Smooth muscle cell (in vitro differentiated cells): ENCODE measurements at regions not wholly inside any gene's neighbourhood (a gene's known extent, or its start where the extent isn't known, plus 50 kb on each side); places are given as distances from the start of the nearest gene placed in this dataset.

ENCODE experiments used
- DNase-seq: peaks from one replicate; lab custom pipeline; 2025; ENCODE audit not compliant: unreplicated experiment; lab: John Stamatoyannopoulos, UW
- H2AFZ ChIP-seq: fragments of 200-600 bp; sonication (generic); 2 replicates; pipeline ENCODE4 v1.6.0; 2016; ENCODE audit warnings: antibody characterized with exemption, low read depth, mild to moderate bottlenecking
- H3F3A ChIP-seq: fragments of 200-600 bp; sonication (generic); 2 replicates; pipeline ENCODE4 v1.6.0; 2017; ENCODE audit warnings: antibody characterized with exemption, low read depth
- H3K27ac ChIP-seq: fragments of 200-600 bp; sonication (generic); 2 replicates; pipeline ENCODE4 v1.5.1; 2016; ENCODE audit warnings: low read depth, mild to moderate bottlenecking
- H3K27me3 ChIP-seq: fragments of 200-600 bp; sonication (generic); 2 replicates; pipeline ENCODE4 v1.6.1; 2016; ENCODE audit warnings: low read depth, mild to moderate bottlenecking
- H3K36me3 ChIP-seq: fragments of 200-600 bp; sonication (generic); 2 replicates; pipeline ENCODE4 v1.5.1; 2016; ENCODE audit warnings: low read depth
- H3K4me1 ChIP-seq: fragments of 200-600 bp; sonication (generic); 2 replicates; pipeline ENCODE4 v1.5.1; 2016; ENCODE audit warnings: low read depth
- H3K4me2 ChIP-seq: fragments of 200-600 bp; sonication (generic); 2 replicates; pipeline ENCODE4 v1.6.0; 2016; ENCODE audit warnings: mild to moderate bottlenecking
- H3K4me3 ChIP-seq: fragments of 200-600 bp; sonication (generic); 2 replicates; pipeline ENCODE4 v1.5.1; 2016; ENCODE audit warnings: mild to moderate bottlenecking
- H3K79me2 ChIP-seq: fragments of 200-600 bp; sonication (generic); 2 replicates; pipeline ENCODE4 v1.6.0; 2016; ENCODE audit warnings: low read depth, mild to moderate bottlenecking
- H3K9ac ChIP-seq: fragments of 200-600 bp; sonication (generic); 2 replicates; pipeline ENCODE4 v1.6.0; 2016; ENCODE audit warnings: low read depth
- H3K9me3 ChIP-seq: fragments of 200-600 bp; sonication (generic); replicated peaks from 2 replicates; pipeline ENCODE4 v1.5.1; 2016; ENCODE audit warnings: low read depth
- H4K20me1 ChIP-seq: fragments of 200-600 bp; sonication (generic); 2 replicates; pipeline ENCODE4 v1.6.0; 2016; ENCODE audit warnings: low read depth
- WGBS: methylation state at CpG from one replicate; pipeline ENCODE4 v1.1.7; 2016; ENCODE audit warnings: low lambda C conversion rate; 5-methylcytosine and 5-hydroxymethylcytosine counted together
- TF ChIP-seq, protein P1 (sequence below): fragments of 200-600 bp; sonication (generic); IDR thresholded peaks from 2 replicates; pipeline ENCODE4 v1.5.1; 2017; ENCODE audit warnings: borderline replicate concordance, mild to moderate bottlenecking, antibody characterized with exemption; ENCODE audit not compliant: insufficient read depth, poor library complexity, severe bottlenecking

DNA sequence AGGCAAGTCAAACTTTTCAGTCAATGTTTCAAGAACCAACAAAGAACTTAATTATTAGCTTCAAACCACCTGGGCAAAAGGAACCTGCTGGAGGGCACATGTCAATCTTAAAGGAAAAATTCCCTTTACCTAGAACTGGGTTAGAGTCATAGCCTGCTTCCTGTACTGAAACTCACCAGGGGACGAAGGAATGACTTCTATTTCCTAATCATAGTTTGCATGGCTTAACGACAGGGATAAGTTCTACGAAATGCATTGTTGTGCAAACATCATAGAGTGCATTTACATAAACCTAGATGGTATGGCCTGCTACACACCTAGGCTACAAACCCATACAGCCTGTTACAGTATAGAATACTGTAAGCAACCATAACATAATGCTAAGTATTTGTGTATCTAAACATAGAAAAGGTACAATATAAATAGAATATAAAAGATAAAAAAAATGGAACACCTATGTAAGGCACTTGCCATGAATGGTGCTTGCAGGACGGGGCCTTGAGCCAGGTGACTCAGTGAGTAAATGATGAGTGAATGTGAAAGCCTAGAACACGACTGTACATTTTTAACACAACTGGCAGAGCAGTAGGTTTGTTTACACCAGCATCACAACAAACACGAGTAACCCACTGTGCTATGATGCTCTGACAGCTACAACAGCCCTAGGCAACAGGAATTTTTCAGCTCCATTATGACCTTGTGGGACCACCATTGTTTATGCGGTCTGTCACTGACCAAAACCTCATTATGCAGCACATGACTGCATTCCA is 234.9 kb upstream of the CAND1 start:
- H3K36me3 ChIP-seq: no peaks in the 10 kb centered on the region
- H3K4me1 ChIP-seq: peaks cover 30% of the 10 kb centered on the region
- H3K9me3 ChIP-seq: no peaks in the 10 kb centered on the region
- 48% methylated on average over 7 of the region's 7 CpGs for WGBS
- TF ChIP-seq, protein P1, sequence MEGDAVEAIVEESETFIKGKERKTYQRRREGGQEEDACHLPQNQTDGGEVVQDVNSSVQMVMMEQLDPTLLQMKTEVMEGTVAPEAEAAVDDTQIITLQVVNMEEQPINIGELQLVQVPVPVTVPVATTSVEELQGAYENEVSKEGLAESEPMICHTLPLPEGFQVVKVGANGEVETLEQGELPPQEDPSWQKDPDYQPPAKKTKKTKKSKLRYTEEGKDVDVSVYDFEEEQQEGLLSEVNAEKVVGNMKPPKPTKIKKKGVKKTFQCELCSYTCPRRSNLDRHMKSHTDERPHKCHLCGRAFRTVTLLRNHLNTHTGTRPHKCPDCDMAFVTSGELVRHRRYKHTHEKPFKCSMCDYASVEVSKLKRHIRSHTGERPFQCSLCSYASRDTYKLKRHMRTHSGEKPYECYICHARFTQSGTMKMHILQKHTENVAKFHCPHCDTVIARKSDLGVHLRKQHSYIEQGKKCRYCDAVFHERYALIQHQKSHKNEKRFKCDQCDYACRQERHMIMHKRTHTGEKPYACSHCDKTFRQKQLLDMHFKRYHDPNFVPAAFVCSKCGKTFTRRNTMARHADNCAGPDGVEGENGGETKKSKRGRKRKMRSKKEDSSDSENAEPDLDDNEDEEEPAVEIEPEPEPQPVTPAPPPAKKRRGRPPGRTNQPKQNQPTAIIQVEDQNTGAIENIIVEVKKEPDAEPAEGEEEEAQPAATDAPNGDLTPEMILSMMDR: no peak
- no peak overlapping the region for H3K4me3 ChIP-seq
- no peaks in the 10 kb centered on the region for H3K79me2 ChIP-seq
- DNase-seq: no peak
- H3K4me2 ChIP-seq: no peak overlapping the region
- H3F3A ChIP-seq: no peaks in the 10 kb centered on the region
- H3K9ac ChIP-seq: no peak overlapping the region
- H3K27me3 ChIP-seq: no peaks in the 10 kb centered on the region
- H4K20me1 ChIP-seq: no peaks in the 10 kb centered on the region
- H3K27ac ChIP-seq: no peak overlapping the region
- no peak overlapping the region for H2AFZ ChIP-seq

DNA sequence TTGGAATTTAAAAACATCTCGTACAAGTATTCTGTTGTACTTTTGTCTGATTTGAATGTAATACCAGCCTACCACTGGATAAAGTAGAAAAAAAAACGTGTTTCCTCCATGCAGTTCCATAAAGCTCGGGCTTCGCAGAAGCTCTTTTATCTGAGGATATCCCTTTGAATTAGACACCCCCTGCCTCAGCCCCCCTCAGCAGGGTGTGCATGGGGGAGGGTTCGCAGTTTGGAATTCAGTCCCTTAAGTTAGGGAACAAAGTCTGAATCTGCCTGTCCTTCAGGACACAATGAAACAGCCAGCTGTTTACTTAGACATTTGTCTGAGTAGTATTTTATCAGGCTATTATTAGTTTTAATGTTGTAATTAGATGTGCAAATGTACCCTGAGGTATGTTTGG is 234.0 kb upstream of the CAND1 start:
- no peaks in the 10 kb centered on the region for H3K36me3 ChIP-seq
- H3K4me2 ChIP-seq: no peak overlapping the region
- no peaks in the 10 kb centered on the region for H4K20me1 ChIP-seq
- TF ChIP-seq, protein P1: no peak
- H3F3A ChIP-seq: no peaks in the 10 kb centered on the region
- H3K9me3 ChIP-seq: no peaks in the 10 kb centered on the region
- no peaks in the 10 kb centered on the region for H3K79me2 ChIP-seq
- no peaks in the 10 kb centered on the region for H3K27me3 ChIP-seq
- H3K27ac ChIP-seq: no peak overlapping the region
- H2AFZ ChIP-seq: no peak overlapping the region
- no peak for DNase-seq
- no peak overlapping the region for H3K9ac ChIP-seq
- H3K4me1 ChIP-seq: peaks cover 35% of the 10 kb centered on the region
- H3K4me3 ChIP-seq: no peak overlapping the region
- 58% methylated on average over 5 of the region's 5 CpGs for WGBS

DNA sequence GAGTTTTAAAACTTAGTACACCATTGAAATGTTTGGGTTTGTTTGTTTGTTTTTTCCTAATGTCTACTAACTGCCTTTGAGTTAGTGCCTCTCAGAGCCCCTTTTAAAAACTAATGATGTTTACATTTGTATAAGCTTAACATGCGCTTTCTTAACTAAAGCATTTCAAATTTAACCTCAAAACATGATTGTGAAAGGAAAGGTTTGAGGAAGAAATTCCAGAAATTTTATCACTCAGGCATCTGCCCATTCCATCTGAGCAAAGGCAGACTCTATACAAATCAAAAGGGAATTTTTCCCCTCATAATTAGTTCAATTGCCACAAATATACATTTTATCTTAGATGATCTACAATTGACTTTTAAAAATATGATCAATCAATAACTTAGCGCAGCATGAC is 230.7 kb upstream of the CAND1 start:
- H3F3A ChIP-seq: peaks cover 11% of the 10 kb centered on the region
- peaks cover 50% of the 10 kb centered on the region for H3K4me1 ChIP-seq
- no peak for DNase-seq
- 54% methylated on average over 2 of the region's 2 CpGs for WGBS
- H3K27ac ChIP-seq: peak overlapping the region; percentile 72
- no peak overlapping the region for H3K4me3 ChIP-seq
- no peaks in the 10 kb centered on the region for H4K20me1 ChIP-seq
- TF ChIP-seq, protein P1: no peak
- peaks cover 3% of the 10 kb centered on the region for H3K79me2 ChIP-seq
- no peaks in the 10 kb centered on the region for H3K9me3 ChIP-seq
- H3K36me3 ChIP-seq: no peaks in the 10 kb centered on the region
- no peak overlapping the region for H2AFZ ChIP-seq
- peak overlapping the region; percentile 44 for H3K4me2 ChIP-seq
- H3K27me3 ChIP-seq: no peaks in the 10 kb centered on the region
- no peak overlapping the region for H3K9ac ChIP-seq
